Testis (tissue), 2 donors: ENCODE measurements at regions not wholly inside any gene's neighbourhood (a gene's known extent, or its start where the extent isn't known, plus 50 kb on each side); places are given as distances from the start of the nearest gene placed in this dataset.

Source experiments
- DNase-seq: peaks from one replicate; pipeline ENCODE4 v3.0.0-alpha.2; 2019
- H3K27ac ChIP-seq, 2 donors: fragments of 200-600 bp; sonication (generic); one replicate each; pipeline ENCODE4 v1.5.1; 2019
- H3K27me3 ChIP-seq: fragments of 200-600 bp; sonication (generic); one replicate; pipeline ENCODE4 v1.5.1; 2019
- H3K36me3 ChIP-seq: fragments of 200-600 bp; sonication (generic); one replicate; pipeline ENCODE4 v1.5.1; 2017; ENCODE audit warnings: low read depth; ENCODE audit errors: missing control alignments
- H3K4me1 ChIP-seq: fragments of 200-600 bp; sonication (generic); one replicate; pipeline ENCODE4 v1.5.1; 2019
- H3K4me3 ChIP-seq, 2 donors: fragments of 200-600 bp; sonication (generic); one replicate each; pipeline ENCODE4 v1.5.1; 2017 to 2019
- H3K9me3 ChIP-seq: fragments of 200-600 bp; sonication (generic); one replicate; pipeline ENCODE4 v1.5.1; 2017
- CTCF ChIP-seq, 3 experiments: fragments of 450-650 bp in 2 of 3; fragments of 200-600 bp in 1 of 3; sonication (generic) in 1 of 3; IDR thresholded peaks; one replicate each; pipeline ENCODE4 v1.5.1; 2016 to 2019; ENCODE audit warnings: antibody characterized with exemption in 3 of 3, mild to moderate bottlenecking in 2 of 3, moderate library complexity in 1 of 3
- POLR2A ChIP-seq: fragments of 450-650 bp; IDR thresholded peaks from one replicate; pipeline ENCODE4 v1.6.1; 2017; ENCODE audit warnings: antibody characterized with exemption, mild to moderate bottlenecking, moderate library complexity
- WGBS, 2 donors: methylation state at CpG; one replicate each; pipeline ENCODE4 v1.1.5; 2018; 5-methylcytosine and 5-hydroxymethylcytosine counted together
- intact Hi-C: fragments of 100-400 bp; cut with DNase I; formaldehyde crosslinking; loops from one replicate; pipeline ENCODE4 v1.15.1; 2023; ENCODE audit warnings: low total_unique reads

- H3K27me3 ChIP-seq: no peaks in the 10 kb centered on the region
- H3K36me3 ChIP-seq: no peaks in the 10 kb centered on the region
- 94 to 98% methylated on average over 2 of the region's 2 CpGs for WGBS, 2 donors
- no peak for DNase-seq
- no peak overlapping the region for H3K27ac ChIP-seq
- no peak overlapping the region for H3K4me3 ChIP-seq
- TF ChIP-seq POLR2A (no peak), CTCF (IDR thresholded peaks at IDR 0.05) (no peak)
- H3K9me3 ChIP-seq: no peaks in the 10 kb centered on the region
- intact Hi-C loops: no loop called here
- H3K4me1 ChIP-seq: no peaks in the 10 kb centered on the region
Measured at GRCh38 chr20:8986631-8987030, 82.3 kb upstream of the PLCB4 start.

- H3K4me1 ChIP-seq: no peaks in the 10 kb centered on the region
- H3K27me3 ChIP-seq: no peaks in the 10 kb centered on the region
- no peaks in the 10 kb centered on the region for H3K9me3 ChIP-seq
- TF ChIP-seq POLR2A (no peak), CTCF (IDR thresholded peaks at IDR 0.05) (no peak)
- H3K4me3 ChIP-seq: no peak overlapping the region
- H3K27ac ChIP-seq: no peak overlapping the region
- DNase-seq: no peak
- intact Hi-C loops: no loop called here
- H3K36me3 ChIP-seq: no peaks in the 10 kb centered on the region
Measured at GRCh38 chr20:8990770-8991169, 78.1 kb upstream of the PLCB4 start.

GRCh38 chr20:8994045-8994444, 74.8 kb upstream of the PLCB4 start:
- Histone ChIP-seq H3K4me1 (no peaks in the 10 kb centered on the region), H3K27ac (no peak overlapping the region), H3K9me3 (no peaks in the 10 kb centered on the region), H3K36me3 (no peaks in the 10 kb centered on the region), H3K27me3 (no peaks in the 10 kb centered on the region), H3K4me3 (no peak overlapping the region)
- intact Hi-C loops: no loop called here
- DNase-seq: no peak
- WGBS, 2 donors: 86 to 89% methylated on average over 4 of the region's 4 CpGs
- TF ChIP-seq POLR2A: no peak
- TF ChIP-seq CTCF (IDR thresholded peaks at IDR 0.05): no peak

- DNase-seq: no peak
- H3K9me3 ChIP-seq: no peaks in the 10 kb centered on the region
- intact Hi-C loops: no loop called here
- no peaks in the 10 kb centered on the region for H3K4me1 ChIP-seq
- H3K27me3 ChIP-seq: no peaks in the 10 kb centered on the region
- 36 to 46% methylated on average over 3 of the region's 3 CpGs for WGBS, 2 donors
- H3K27ac ChIP-seq: no peak overlapping the region
- H3K36me3 ChIP-seq: no peaks in the 10 kb centered on the region
- H3K4me3 ChIP-seq: no peak overlapping the region
- TF ChIP-seq POLR2A: no peak
- no peak for TF ChIP-seq CTCF (IDR thresholded peaks at IDR 0.05)
Measured at GRCh38 chr20:8995761-8996160, 73.1 kb upstream of the PLCB4 start.

- Histone ChIP-seq H3K9me3 (no peaks in the 10 kb centered on the region), H3K27ac (no peak overlapping the region), H3K27me3 (no peaks in the 10 kb centered on the region), H3K4me1 (no peaks in the 10 kb centered on the region), H3K36me3 (no peaks in the 10 kb centered on the region), H3K4me3 (no peak overlapping the region)
- 62 to 74% methylated on average over 2 of the region's 2 CpGs for WGBS, 2 donors
- intact Hi-C loops: no loop called here
- TF ChIP-seq POLR2A (no peak), CTCF (IDR thresholded peaks at IDR 0.05) (no peak)
- no peak for DNase-seq
Measured at GRCh38 chr20:8996817-8997512, 71.9 kb upstream of the PLCB4 start.
